Loucy (cell line): ENCODE measurements at regions not wholly inside any gene's neighbourhood (a gene's known extent, or its start where the extent isn't known, plus 50 kb on each side); places are given as distances from the start of the nearest gene placed in this dataset.

Source experiments
- H2AFZ ChIP-seq: fragments of 200-600 bp; sonication (generic); 2 replicates; pipeline ENCODE4 v1.6.0; 2016; ENCODE audit warnings: antibody characterized with exemption, mild to moderate bottlenecking, low read length, moderate library complexity
- H3F3A ChIP-seq: fragments of 200-600 bp; 2 replicates; pipeline ENCODE4 v1.6.0; 2016; ENCODE audit warnings: antibody characterized with exemption, low read depth, mild to moderate bottlenecking
- H3K27me3 ChIP-seq: fragments of 200-600 bp; sonication (generic); 2 replicates; pipeline ENCODE4 v1.6.1; 2014; ENCODE audit warnings: low read length, mild to moderate bottlenecking; ENCODE audit not compliant: insufficient read depth, poor library complexity, severe bottlenecking
- H3K36me3 ChIP-seq: fragments of 200-600 bp; sonication (generic); 2 replicates; pipeline ENCODE4 v1.6.1; 2016; ENCODE audit warnings: low read length; ENCODE audit not compliant: insufficient read depth
- H3K4me1 ChIP-seq: fragments of 200-600 bp; sonication (generic); 2 replicates; pipeline ENCODE4 v1.5.1; 2014; ENCODE audit warnings: low read length, mild to moderate bottlenecking; ENCODE audit not compliant: insufficient read depth, poor library complexity, severe bottlenecking
- H3K4me2 ChIP-seq: fragments of 200-600 bp; sonication (generic); 2 replicates; pipeline ENCODE4 v1.6.0; 2014; ENCODE audit warnings: antibody characterized with exemption, low read length, low read depth, mild to moderate bottlenecking; ENCODE audit not compliant: poor library complexity, severe bottlenecking
- H3K4me3 ChIP-seq: fragments of 200-600 bp; sonication (generic); 2 replicates; pipeline ENCODE4 v1.5.1; 2014; ENCODE audit warnings: low read length, mild to moderate bottlenecking, mixed read lengths; ENCODE audit not compliant: poor library complexity, severe bottlenecking
- H3K79me2 ChIP-seq: fragments of 200-600 bp; sonication (generic); 2 replicates; pipeline ENCODE4 v1.6.1; 2014; ENCODE audit warnings: low read length; ENCODE audit not compliant: insufficient read depth
- H3K9ac ChIP-seq: fragments of 200-600 bp; sonication (generic); 2 replicates; pipeline ENCODE4 v1.6.0; 2014; ENCODE audit warnings: mild to moderate bottlenecking, low read depth, low read length, moderate library complexity; ENCODE audit not compliant: poor library complexity, severe bottlenecking
- H3K9me2 ChIP-seq: fragments of 200-600 bp; sonication (generic); replicated peaks from 2 replicates; pipeline ENCODE4 v1.6.1; 2016; ENCODE audit warnings: low read depth, low read length, mixed read lengths
- H3K9me3 ChIP-seq: fragments of 200-600 bp; sonication (generic); 2 replicates; pipeline ENCODE4 v1.6.1; 2014; ENCODE audit warnings: mild to moderate bottlenecking, antibody characterized with exemption, low read length, low read depth; ENCODE audit not compliant: insufficient read depth
- H4K20me1 ChIP-seq: fragments of 200-600 bp; sonication (generic); 2 replicates; pipeline ENCODE4 v1.6.0; 2014; ENCODE audit warnings: antibody characterized with exemption, low read length, mild to moderate bottlenecking; ENCODE audit not compliant: insufficient read depth, poor library complexity, severe bottlenecking
- CTCF ChIP-seq: fragments of 200-600 bp; sonication (generic); conservative IDR thresholded peaks from 2 replicates; pipeline ENCODE4 v1.5.1; 2014; ENCODE audit warnings: mild to moderate bottlenecking, antibody characterized with exemption, low read length
- EZH2phosphoT487 ChIP-seq: fragments of 200-600 bp; IDR thresholded peaks from 2 replicates; pipeline ENCODE4 v1.6.1; 2018; ENCODE audit warnings: antibody characterized with exemption, mild to moderate bottlenecking, moderate library complexity, borderline replicate concordance

GRCh38 chr1:69077198-69077597 lies 490.5 kb upstream of the LRRC7 start:
- no peak for TF ChIP-seq EZH2phosphoT487
- TF ChIP-seq CTCF: no peak
- H3K9me3 ChIP-seq: no peaks in the 10 kb centered on the region
- no peaks in the 10 kb centered on the region for H3K79me2 ChIP-seq
- no peak overlapping the region for H2AFZ ChIP-seq
- no peak overlapping the region for H3K4me2 ChIP-seq
- H3F3A ChIP-seq: no peaks in the 10 kb centered on the region
- no peak overlapping the region for H3K4me3 ChIP-seq
- H4K20me1 ChIP-seq: no peaks in the 10 kb centered on the region
- H3K9me2 ChIP-seq: no peaks in the 10 kb centered on the region
- H3K27me3 ChIP-seq: no peaks in the 10 kb centered on the region
- H3K36me3 ChIP-seq: no peaks in the 10 kb centered on the region
- H3K9ac ChIP-seq: no peak overlapping the region
- no peaks in the 10 kb centered on the region for H3K4me1 ChIP-seq

DNA sequence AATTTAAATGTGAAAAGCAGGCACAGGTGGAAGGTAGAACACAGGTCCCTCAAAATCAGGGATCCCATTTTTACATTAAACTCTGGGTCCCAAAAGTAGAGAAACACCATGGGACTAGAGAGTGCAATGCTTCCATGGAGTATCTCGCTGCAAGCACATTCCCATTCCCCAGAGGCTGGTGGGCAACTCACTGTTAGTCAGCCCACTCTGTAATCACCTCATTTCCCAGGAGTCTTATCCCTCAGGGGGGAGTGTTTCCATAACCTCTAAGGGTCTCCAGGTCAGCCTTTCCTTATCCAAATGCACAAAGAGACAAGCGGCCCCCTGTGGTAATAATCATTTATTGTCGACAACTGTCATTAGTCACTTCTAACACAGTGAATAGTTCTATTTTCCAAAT lies 490.1 kb upstream of the LRRC7 start:
- no peak overlapping the region for H3K4me3 ChIP-seq
- H3K4me2 ChIP-seq: no peak overlapping the region
- no peaks in the 10 kb centered on the region for H3K36me3 ChIP-seq
- no peaks in the 10 kb centered on the region for H3K4me1 ChIP-seq
- TF ChIP-seq EZH2phosphoT487 (no peak), CTCF (no peak)
- H3K27me3 ChIP-seq: no peaks in the 10 kb centered on the region
- no peaks in the 10 kb centered on the region for H3K9me3 ChIP-seq
- H3K79me2 ChIP-seq: no peaks in the 10 kb centered on the region
- H3K9ac ChIP-seq: no peak overlapping the region
- no peaks in the 10 kb centered on the region for H3F3A ChIP-seq
- H3K9me2 ChIP-seq: no peaks in the 10 kb centered on the region
- no peaks in the 10 kb centered on the region for H4K20me1 ChIP-seq
- no peak overlapping the region for H2AFZ ChIP-seq

GRCh38 chr1:69081668-69082067 lies 486.1 kb upstream of the LRRC7 start:
- no peak for TF ChIP-seq CTCF
- no peak for TF ChIP-seq EZH2phosphoT487
- Histone ChIP-seq H3K79me2 (no peaks in the 10 kb centered on the region), H2AFZ (no peak overlapping the region), H3F3A (no peaks in the 10 kb centered on the region), H3K4me2 (no peak overlapping the region), H3K36me3 (no peaks in the 10 kb centered on the region), H3K9me2 (no peaks in the 10 kb centered on the region), H3K9ac (no peak overlapping the region), H4K20me1 (no peaks in the 10 kb centered on the region), H3K9me3 (no peaks in the 10 kb centered on the region), H3K4me1 (no peaks in the 10 kb centered on the region), H3K4me3 (no peak overlapping the region), H3K27me3 (no peaks in the 10 kb centered on the region)
